ENCODE measurements at regions not wholly inside any gene's neighbourhood (a gene's known extent, or its start where the extent isn't known, plus 50 kb on each side); places are given as distances from the start of the nearest gene placed in this dataset.
"Not testable (repeated sequence)": the region's sequence is repeated elsewhere in the genome, so short reads cannot be mapped to it uniquely, and the experiment has no call there.

DNA sequence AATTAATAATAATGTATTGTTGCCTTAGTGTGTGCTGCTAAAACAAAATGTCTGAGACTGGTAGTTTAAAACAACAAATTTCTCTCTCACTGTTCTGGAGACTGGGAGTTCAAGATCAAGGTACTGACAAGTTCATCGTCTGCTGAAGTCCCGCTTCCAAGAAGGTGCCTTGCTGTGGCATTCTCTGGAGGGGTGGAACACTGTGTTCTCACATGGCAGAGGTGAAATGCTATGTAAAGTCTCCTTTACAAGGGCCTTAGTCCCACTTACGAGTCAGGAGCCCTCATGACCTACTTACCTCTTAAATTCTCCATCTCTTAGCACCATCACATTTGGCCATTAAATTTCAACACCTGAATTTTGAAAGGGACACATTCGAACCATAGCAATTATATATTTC is 299.2 kb upstream of the RBMS1 start:
- DNase-seq (ENCODE audit: low read depth in 2 of 2): no peak

DNA sequence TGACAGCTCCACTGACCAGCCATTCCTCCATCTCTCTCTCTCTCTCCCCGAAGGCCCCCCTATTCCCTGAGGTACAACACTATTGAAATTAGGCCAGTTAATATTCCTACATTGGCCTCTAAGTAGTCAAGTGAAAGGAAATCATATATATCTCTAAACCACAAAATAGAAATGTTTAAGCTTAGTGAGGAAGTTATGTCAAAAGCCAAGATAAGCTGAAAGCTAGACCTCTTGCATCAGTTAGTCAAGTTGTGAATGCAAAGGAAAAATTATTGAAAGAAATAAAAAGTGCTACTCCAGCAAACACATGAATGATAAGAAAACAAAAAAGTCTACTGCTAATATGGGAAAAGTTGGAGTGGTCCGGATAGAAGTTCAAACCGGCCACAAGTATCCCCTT is 301.3 kb upstream of the RBMS1 start:
- DNase-seq (ENCODE audit: low read depth in 2 of 2): no peak

GRCh38 chr2:160803881-160804280 is 310.3 kb upstream of the RBMS1 start:
- no peak for DNase-seq (ENCODE audit: low read depth in 2 of 2)

- DNase-seq (ENCODE audit: low read depth in 2 of 2): no peak
These were observed 316.8 kb upstream of the RBMS1 start for GRCh38 chr2:160810406-160810805.

GRCh38 chr2:160812830-160813505 is 319.4 kb upstream of the RBMS1 start:
- DNase-seq (ENCODE audit: low read depth in 2 of 2): no peak

DNA sequence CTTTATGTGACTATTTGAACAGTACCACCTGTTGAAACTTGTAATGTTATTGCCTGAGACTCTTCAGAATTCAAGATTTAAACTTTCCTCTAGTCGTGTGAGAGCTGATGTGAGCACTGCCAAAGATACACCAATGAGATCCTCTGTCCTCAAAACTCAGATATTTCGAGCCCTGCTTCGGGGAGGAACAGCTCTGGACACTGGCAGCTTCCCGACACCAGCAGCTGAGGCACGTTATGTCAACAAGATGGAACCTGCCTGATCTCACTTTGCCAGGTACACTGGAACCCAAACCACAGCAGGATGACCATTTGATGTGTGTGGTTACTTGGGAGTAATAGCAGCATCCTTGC is 319.9 kb upstream of the RBMS1 start:
- no peak for DNase-seq (ENCODE audit: low read depth in 2 of 2)

- no peak for DNase-seq (ENCODE audit: low read depth in 2 of 2)
These were observed 323.4 kb upstream of the RBMS1 start for GRCh38 chr2:160816916-160817499.

- no peak for DNase-seq (ENCODE audit: low read depth in 2 of 2)
These were observed 327.1 kb upstream of the RBMS1 start for GRCh38 chr2:160820691-160821090.

DNA sequence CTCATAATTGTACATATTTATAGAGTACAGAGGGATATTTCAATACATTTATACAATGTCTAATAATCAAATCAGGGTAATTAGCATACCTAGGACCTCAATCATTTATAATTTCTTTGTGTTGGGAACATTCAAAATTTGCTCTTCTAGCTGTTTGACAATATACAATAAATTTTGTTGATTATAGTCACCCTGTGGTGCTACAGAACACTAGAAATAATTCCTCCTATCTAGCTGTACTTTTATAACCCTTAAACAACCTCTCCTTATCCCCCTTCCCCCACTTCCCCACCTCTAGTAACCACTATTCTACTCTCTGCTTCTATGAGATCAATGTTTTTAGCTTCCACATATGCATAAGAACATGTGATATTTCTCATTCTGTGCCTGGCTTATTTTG is 328.4 kb upstream of the RBMS1 start:
- no peak for DNase-seq (ENCODE audit: low read depth in 2 of 2)

DNA sequence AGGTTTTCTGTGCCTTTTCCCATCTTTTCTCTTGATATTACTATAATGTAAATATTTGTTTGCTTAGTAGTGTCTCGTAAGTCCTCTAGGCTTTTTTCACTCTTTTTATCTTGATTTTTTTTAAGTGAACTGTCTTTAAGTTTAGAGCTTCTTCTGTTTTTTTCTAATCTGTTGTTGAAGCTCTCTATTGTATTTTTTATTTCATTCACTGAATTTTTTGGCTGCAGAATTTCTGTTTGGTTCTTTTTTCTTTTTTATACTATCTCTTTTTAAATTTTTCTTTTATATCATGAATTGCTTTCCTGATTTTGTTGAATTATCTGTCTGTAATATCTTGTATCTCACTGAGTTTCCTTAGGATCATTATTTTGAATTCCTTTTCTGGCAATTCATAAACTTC is 331.8 kb upstream of the RBMS1 start:
- no peak for DNase-seq (ENCODE audit: low read depth in 2 of 2)

GRCh38 chr2:160826496-160826895 is 332.9 kb upstream of the RBMS1 start:
- DNase-seq (ENCODE audit: low read depth in 2 of 2): no peak

DNA sequence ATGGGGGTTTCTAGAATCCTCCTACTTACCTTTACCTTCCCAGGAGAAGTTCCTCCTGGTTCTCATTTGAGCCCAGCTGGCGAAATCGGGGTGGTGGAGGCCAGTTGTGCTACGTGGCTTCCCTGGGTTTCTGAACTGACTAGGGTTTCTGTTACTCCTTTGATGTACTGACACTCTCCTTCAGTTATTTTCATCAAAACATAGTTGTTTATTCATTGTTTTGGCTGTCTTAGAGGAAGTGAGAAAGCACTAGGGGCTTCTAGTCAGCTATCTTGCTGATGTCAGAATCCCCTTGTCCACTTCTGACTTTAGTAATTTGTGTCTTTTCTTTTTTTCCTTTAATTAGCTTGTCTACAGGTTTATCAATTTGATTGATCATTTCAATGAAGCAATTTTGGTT is 332.2 kb upstream of the TANK start:
- no peak for DNase-seq (ENCODE audit: low read depth in 2 of 2)

DNA sequence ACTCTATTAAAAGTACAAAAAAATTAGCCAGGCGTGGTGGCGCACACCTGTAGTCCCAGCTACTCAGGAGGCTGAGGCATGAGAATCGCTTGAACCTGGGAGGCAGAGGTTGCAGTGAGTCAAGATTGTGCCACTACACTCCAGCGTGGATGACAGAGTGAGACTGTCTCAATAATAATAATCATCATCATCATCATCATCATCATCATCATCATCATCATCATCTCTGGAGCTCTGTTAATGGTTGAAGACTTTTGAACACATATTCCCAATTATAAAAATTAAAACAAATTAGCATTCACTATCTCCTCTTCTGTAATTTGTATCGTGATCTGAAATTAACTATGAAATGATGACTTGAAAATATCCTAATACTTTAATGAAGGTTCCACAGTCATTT is 327.8 kb upstream of the TANK start:
- DNase-seq (ENCODE audit: low read depth in 2 of 2): not testable (repeated sequence)

DNA sequence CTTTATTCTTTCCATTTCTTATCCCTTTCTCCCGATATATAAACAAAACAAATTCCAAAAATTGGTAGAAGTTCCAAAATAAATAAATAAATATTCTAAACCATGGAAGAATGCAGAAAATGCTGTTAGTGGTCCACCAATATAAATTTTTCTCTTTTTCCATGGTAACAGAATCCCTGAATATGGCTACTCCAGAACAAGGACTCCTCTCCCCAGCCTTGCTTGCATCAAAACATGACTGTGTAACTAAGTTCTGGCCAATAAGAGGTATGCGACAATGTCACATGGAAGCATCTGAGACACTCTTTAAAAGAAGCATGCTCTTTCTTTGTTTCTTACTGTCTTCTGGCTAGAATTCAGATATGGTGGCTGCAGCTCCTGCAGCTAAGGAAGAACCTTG is 325.1 kb upstream of the TANK start:
- no peak for DNase-seq (ENCODE audit: low read depth in 2 of 2)

DNA sequence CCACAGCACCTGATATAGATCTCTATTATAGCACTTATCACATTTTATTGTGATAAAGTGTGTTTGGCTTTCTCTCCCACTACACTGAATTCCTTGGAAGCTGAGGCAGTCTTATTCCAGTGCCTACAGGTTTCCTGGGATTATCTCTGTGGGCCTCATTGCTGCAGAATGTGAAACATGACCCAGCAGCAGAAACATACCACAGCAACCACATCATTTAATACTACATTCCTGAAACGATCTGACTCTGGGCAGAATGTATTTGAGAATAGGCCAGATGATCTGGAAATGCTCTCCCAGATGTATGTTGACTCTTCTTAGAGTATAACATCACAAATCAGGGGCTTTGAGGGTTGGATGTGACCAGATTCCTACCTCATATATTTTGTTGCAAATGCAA is 323.5 kb upstream of the TANK start:
- no peak for DNase-seq (ENCODE audit: low read depth in 2 of 2)

GRCh38 chr2:160837416-160837815 is 322.8 kb upstream of the TANK start:
- no peak for DNase-seq (ENCODE audit: low read depth in 2 of 2)

GRCh38 chr2:160838147-160838546 is 322.1 kb upstream of the TANK start:
- no peak for DNase-seq (ENCODE audit: low read depth in 2 of 2)

DNA sequence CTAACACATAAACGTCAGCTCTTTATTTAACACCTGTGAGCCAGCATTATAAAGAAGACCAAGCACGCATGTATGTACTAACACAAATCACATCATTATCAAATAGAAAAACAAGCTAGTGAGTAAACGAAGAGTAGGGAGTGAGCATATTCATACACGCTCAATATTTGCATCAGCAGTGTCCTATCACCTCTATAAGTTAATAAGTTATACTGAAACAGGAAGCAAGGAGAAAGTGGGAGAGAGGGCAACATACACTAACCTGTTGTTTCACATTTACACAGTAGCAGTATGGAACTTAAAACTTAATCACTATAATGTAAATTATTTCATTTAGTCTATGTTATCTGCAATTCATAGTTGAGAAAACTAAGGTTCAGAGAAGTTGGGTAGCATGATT is 321.5 kb upstream of the TANK start:
- DNase-seq (ENCODE audit: low read depth in 2 of 2): no peak

DNA sequence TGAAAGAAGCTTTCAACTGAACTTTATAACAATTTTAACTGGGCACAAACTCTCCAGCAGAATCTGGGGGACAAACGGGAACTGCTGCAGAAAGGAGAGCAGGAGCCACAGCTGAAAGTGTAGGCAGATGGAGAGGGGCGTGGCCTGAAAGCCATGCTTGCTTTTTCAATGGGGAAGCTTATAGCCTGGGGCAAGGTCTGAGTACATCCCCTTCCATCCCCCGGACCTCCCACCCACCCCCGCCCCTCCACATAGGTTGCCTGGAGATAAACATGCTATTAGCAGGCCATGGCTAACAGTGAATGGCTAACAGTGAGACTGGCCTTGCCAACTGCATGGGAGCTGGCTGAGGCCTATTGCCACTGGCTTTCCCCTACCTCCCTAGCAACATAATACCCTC is 317.9 kb upstream of the TANK start:
- DNase-seq (ENCODE audit: low read depth in 2 of 2): no peak

DNA sequence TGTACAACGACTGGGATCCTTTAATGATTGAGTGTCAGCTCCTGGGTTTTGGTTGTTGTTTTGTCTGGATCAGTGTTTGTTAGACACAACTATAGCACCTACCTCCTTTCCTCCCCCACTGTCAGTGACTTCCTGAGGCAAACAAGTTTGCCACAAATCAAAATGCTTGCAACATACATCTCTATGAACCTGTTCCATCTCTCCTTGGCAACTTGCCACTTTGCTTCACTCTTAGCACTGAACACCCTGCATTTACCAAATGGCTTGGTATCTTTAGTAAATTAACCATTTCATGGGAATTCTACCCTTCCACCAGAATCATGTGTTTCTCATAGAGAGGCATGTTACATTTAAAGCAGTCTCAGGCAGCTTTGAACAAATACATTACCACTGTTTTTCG is 301.1 kb upstream of the TANK start:
- no peak for DNase-seq (ENCODE audit: low read depth in 2 of 2)

GRCh38 chr2:160862226-160862625 is 298.0 kb upstream of the TANK start:
- DNase-seq (ENCODE audit: low read depth in 2 of 2): no peak

DNA sequence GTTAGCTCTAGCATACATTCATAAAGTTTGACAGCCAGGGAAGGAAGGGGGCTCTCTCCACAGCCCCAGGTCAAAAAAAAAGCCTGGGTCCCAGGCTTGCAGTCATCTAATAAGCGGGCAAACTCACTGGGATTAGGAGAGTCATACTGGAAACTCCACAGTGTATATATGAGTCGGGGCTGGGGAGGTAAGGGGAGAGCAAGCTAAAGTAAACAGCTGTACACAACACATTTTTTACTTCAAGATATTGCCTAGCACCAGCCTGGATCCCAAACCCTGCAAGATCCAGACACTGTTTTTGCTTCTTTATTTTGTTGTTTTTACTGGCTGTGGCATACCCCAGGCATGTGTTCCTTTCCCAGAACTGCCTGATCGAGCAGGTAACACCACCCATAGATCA is 291.3 kb upstream of the TANK start:
- no peak for DNase-seq (ENCODE audit: low read depth in 2 of 2)

- DNase-seq (ENCODE audit: low read depth in 2 of 2): no peak
These were observed 290.8 kb upstream of the TANK start for GRCh38 chr2:160869411-160869810.

Measured in stimulated activated CD8-positive, alpha-beta memory T cell treated with anti-CD3 and anti-CD28 coated beads, Interleukin-2, amount 100 ng/mL, for 48 hours (primary cell).